Calu3 (cell line): ENCODE measurements at regions not wholly inside any gene's neighbourhood (a gene's known extent, or its start where the extent isn't known, plus 50 kb on each side); places are given as distances from the start of the nearest gene placed in this dataset.
"Not testable (repeated sequence)": the region's sequence is repeated elsewhere in the genome, so short reads cannot be mapped to it uniquely, and the experiment has no call there.

ENCODE experiments used
- BruUV-seq: library from RNA; stranded (reverse); fragments of 400-500 nt; replicated peaks from 2 replicates; lab custom pipeline; 2021; lab: Mats Ljungman, UMichigan
- CTCF ChIA-PET: fragments of 300-600 bp; sonication (Branson Sonifier 250); formaldehyde crosslinking; loops from one replicate; lab custom pipeline; 2022; ENCODE audit warnings: antibody characterized with exemption; lab: Charles Lee
- DNase-seq: peaks from one replicate; pipeline ENCODE4 v3.0.0; 2022
- H3K27ac Mint-ChIP-seq: one replicate; pipeline ENCODE4 v1.8.0; 2022; ENCODE audit warnings: mixed read lengths; ENCODE audit not compliant: unreplicated experiment
- H3K27me3 Mint-ChIP-seq: one replicate; pipeline ENCODE4 v1.8.0; 2022; ENCODE audit warnings: mixed read lengths; ENCODE audit not compliant: unreplicated experiment
- H3K36me3 Mint-ChIP-seq: one replicate; pipeline ENCODE4 v1.8.0; 2022; ENCODE audit warnings: mild to moderate bottlenecking, moderate library complexity, mixed read lengths; ENCODE audit not compliant: insufficient read depth, unreplicated experiment
- H3K4me1 Mint-ChIP-seq: one replicate; pipeline ENCODE4 v1.8.0; 2022; ENCODE audit warnings: mild to moderate bottlenecking, low read depth, mixed read lengths; ENCODE audit not compliant: unreplicated experiment
- H3K4me3 Mint-ChIP-seq: one replicate; pipeline ENCODE4 v1.8.0; 2022; ENCODE audit warnings: mild to moderate bottlenecking, low read depth, moderate library complexity, mixed read lengths; ENCODE audit not compliant: unreplicated experiment
- H3K9me3 Mint-ChIP-seq: one replicate; pipeline ENCODE4 v1.8.0; 2022; ENCODE audit warnings: low read depth, mixed read lengths; ENCODE audit not compliant: unreplicated experiment
- intact Hi-C: fragments of 100-400 bp; cut with micrococcal nuclease; formaldehyde crosslinking; loops from one replicate; pipeline ENCODE4 v1.10.0; 2022; ENCODE audit not compliant: unreplicated experiment
- TF ChIP-seq, protein P1 (sequence below): fragments of 200-600 bp; IDR thresholded peaks from one replicate; pipeline ENCODE4 v1.8.0; 2022; ENCODE audit warnings: antibody characterized with exemption; ENCODE audit not compliant: unreplicated experiment

DNA sequence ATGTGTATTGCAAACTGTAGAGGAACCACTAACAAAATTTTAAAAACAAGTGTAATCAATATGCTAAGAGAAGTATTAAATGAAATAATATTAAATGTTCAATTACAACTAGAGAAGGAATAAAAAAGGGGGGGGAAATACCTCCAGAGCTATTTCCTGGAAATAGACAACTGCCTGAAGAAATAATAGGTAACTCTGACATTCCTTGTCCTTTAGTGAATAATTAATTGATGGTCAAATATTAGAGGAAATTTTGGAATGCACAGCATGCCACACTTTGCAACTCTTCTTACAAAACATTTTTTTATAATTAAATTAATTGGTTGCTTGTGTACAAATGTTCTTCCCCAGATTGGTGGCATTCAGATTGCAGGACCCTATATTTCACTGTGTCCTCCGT lies 342.6 kb upstream of the COL8A1 start:
- H3K27me3 Mint-ChIP-seq: no peaks in the 10 kb centered on the region
- TF ChIP-seq, protein P1, sequence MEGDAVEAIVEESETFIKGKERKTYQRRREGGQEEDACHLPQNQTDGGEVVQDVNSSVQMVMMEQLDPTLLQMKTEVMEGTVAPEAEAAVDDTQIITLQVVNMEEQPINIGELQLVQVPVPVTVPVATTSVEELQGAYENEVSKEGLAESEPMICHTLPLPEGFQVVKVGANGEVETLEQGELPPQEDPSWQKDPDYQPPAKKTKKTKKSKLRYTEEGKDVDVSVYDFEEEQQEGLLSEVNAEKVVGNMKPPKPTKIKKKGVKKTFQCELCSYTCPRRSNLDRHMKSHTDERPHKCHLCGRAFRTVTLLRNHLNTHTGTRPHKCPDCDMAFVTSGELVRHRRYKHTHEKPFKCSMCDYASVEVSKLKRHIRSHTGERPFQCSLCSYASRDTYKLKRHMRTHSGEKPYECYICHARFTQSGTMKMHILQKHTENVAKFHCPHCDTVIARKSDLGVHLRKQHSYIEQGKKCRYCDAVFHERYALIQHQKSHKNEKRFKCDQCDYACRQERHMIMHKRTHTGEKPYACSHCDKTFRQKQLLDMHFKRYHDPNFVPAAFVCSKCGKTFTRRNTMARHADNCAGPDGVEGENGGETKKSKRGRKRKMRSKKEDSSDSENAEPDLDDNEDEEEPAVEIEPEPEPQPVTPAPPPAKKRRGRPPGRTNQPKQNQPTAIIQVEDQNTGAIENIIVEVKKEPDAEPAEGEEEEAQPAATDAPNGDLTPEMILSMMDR: no peak
- CTCF ChIA-PET: no interaction called here
- no peak overlapping the region for H3K27ac Mint-ChIP-seq
- no peaks in the 10 kb centered on the region for H3K9me3 Mint-ChIP-seq
- intact Hi-C loops: no loop called here
- BruUV-seq: no TSS peak
- no peak overlapping the region for H3K4me3 Mint-ChIP-seq
- no peak for DNase-seq
- peaks cover 13% of the 10 kb centered on the region for H3K4me1 Mint-ChIP-seq
- H3K36me3 Mint-ChIP-seq: no peaks in the 10 kb centered on the region

DNA sequence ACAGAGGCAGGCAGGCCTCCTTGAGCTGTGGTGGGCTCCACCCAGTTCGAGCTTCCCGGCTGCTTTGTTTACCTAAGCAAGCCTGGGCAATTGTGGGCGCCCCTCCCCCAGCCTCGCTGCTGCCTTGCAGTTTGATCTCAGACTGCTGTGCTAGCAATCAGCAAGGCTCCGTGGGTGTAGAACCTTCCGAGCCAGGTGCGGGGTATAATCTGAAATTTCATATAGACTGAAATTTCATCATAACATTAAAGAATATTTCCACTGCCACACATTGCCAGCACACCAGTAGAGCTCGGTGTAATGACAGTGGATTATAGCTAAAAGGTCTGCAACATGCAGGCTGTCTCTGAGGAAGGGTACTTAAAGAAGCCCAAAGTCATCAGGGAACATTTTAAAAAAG lies 344.3 kb upstream of the COL8A1 start:
- not testable (repeated sequence) for H3K27ac Mint-ChIP-seq, BruUV-seq

DNA sequence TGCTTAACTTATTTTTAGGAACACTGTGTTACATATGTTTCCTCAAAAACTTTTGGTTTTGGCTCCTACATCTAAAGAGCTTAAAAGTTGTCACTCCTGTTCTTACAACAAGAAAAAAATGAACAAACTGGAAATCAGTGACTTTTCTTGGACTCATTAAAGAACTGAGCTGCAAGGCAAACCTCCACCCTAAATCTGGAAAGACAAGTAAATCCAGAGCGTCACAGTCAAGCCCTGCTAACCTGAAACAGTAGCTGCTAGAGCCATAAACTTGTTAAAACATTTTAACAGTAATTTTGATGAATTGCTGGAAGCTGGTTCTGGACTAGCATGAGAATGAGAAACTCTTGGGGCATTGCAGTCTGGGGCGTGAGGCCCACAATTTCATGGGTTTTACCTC lies 350.5 kb upstream of the COL8A1 start:
- CTCF ChIA-PET: no interaction called here
- H3K27ac Mint-ChIP-seq: no peak overlapping the region
- BruUV-seq: no TSS peak
- no peaks in the 10 kb centered on the region for H3K27me3 Mint-ChIP-seq
- H3K36me3 Mint-ChIP-seq: no peaks in the 10 kb centered on the region
- H3K9me3 Mint-ChIP-seq: peaks cover 2% of the 10 kb centered on the region
- intact Hi-C loops: no loop called here
- DNase-seq: no peak
- no peaks in the 10 kb centered on the region for H3K4me1 Mint-ChIP-seq
- TF ChIP-seq, protein P1: no peak
- H3K4me3 Mint-ChIP-seq: no peak overlapping the region

More for the DNA sequence above, 344.3 kb upstream of the COL8A1 start:
- H3K27me3 Mint-ChIP-seq, intact Hi-C loops, CTCF ChIA-PET, H3K4me3 Mint-ChIP-seq, H3K9me3 Mint-ChIP-seq, H3K36me3 Mint-ChIP-seq: not testable (repeated sequence)
- DNase-seq: peak; percentile 30
- H3K4me1 Mint-ChIP-seq: peaks cover 13% of the 10 kb centered on the region

DNA sequence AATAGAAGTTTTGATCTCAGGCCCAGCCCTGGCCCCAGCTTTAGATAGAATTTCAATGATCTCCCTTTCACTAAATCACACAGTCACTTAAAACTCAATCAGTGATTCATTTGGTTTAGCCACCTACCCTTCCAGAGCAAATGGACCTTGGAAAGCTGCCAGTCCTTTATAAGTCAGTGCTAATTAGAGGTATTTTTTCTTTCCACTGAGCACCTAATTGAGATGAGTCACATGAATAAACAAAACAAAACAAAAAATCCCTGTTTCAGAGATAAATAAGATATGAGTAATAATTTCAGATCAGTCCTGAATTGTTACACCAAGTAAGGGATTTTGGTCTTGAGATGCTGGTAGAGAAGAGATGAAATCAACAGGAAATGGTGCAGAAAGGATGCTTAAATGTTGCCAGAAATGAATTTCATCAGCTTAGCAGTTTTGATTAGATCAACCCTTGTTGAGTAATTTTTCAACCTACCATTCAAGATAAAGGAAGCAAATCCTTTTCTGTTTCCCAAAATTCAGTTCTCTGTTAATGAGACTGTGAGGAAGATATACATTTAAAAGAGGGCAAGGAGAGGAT lies 352.0 kb upstream of the COL8A1 start:
- H3K36me3 Mint-ChIP-seq: no peaks in the 10 kb centered on the region
- no peak overlapping the region for H3K27ac Mint-ChIP-seq
- no peak for DNase-seq
- peaks cover 2% of the 10 kb centered on the region for H3K9me3 Mint-ChIP-seq
- H3K4me1 Mint-ChIP-seq: no peaks in the 10 kb centered on the region
- H3K4me3 Mint-ChIP-seq: no peak overlapping the region
- CTCF ChIA-PET: interaction anchor here (0.7 kb wide), 1 partner anchor 77 kb away, joined by 3 read pairs; no protein-coding TSS in a partner anchor
- BruUV-seq: no TSS peak
- H3K27me3 Mint-ChIP-seq: no peaks in the 10 kb centered on the region
- intact Hi-C loops: no loop called here
- TF ChIP-seq, protein P1: no peak

DNA sequence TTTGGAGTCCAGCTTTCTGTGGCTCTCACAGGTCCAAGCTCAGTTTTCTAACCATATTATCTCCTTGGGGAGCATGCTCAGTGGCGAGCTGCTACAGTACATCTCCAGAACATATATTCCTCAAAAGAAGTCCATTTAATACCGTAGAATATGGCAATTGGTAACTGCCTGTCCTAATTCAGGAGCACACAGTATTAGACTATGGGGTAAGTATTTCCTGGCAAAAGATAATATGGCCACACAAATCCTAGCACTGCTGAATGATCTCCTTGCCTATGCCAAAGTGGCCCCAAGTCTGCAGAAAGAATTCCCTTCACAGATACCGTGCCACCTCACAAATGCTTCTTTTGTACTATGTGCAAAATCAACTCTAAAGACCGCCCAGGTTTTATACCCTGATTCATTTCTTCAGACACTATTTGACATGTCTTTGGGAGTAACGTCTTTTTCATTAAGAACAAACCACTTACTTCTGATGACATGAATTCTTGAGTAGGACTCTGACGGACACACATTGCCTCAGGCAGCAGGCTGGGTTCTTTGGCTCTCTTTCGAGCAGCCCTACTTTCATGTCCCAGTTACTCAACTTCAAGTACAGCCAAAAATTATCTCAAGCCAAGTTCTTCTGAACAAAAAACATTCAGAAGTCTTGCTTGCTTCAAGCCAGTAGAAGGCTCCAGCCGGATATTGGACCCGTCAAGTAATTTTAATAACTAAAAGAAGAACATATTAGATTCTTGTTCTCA lies 368.3 kb upstream of the DCBLD2 start:
- no peaks in the 10 kb centered on the region for H3K4me1 Mint-ChIP-seq
- H3K36me3 Mint-ChIP-seq: no peaks in the 10 kb centered on the region
- TF ChIP-seq, protein P1: no peak
- DNase-seq: no peak
- H3K9me3 Mint-ChIP-seq: no peaks in the 10 kb centered on the region
- CTCF ChIA-PET: no interaction called here
- no peak overlapping the region for H3K27ac Mint-ChIP-seq
- no peak overlapping the region for H3K4me3 Mint-ChIP-seq
- BruUV-seq: no TSS peak
- H3K27me3 Mint-ChIP-seq: no peaks in the 10 kb centered on the region
- intact Hi-C loops: loop anchor here (10.0 kb wide), 1 partner anchor 55 kb away; no protein-coding TSS in a partner anchor
